H1 (cell line): ENCODE measurements at regions not wholly inside any gene's neighbourhood (a gene's known extent, or its start where the extent isn't known, plus 50 kb on each side); places are given as distances from the start of the nearest gene placed in this dataset.

Experiments used
- ATF3 ChIP-seq: IDR thresholded peaks from 2 replicates; pipeline ENCODE4 v1.6.1; 2011; ENCODE audit warnings: low read depth, mild to moderate bottlenecking, low read length; ENCODE audit not compliant: insufficient read depth
- CTCF ChIP-seq, 3 experiments: IDR thresholded peaks; 1 replicate in 2 of 3; 2 replicates in 1 of 3; pipeline versions ENCODE4 v1.5.1 to v1.6.1; 2011; ENCODE audit warnings: low read length in 3 of 3, mild to moderate bottlenecking in 3 of 3, inconsistent platforms in 2 of 3, low read depth in 1 of 3, moderate library complexity in 1 of 3; ENCODE audit not compliant: insufficient read depth in 1 of 3; ENCODE audit errors: control extremely low read depth in 1 of 3
- JUN ChIP-seq: IDR thresholded peaks from 2 replicates; pipeline ENCODE4 v1.6.1; 2011; ENCODE audit warnings: low read depth, mild to moderate bottlenecking, improper control_type of control experiment, low read length
- PHF8 ChIP-seq: fragments of 200-600 bp; sonication (generic); conservative IDR thresholded peaks from 2 replicates; pipeline ENCODE4 v1.7.1; 2012; ENCODE audit warnings: low read depth, mild to moderate bottlenecking, inconsistent platforms, low read length, moderate library complexity
- POLR2A ChIP-seq, 2 experiments: IDR thresholded peaks; 1 replicate in 1 of 2; 2 replicates in 1 of 2; pipeline ENCODE4 v1.6.1; 2011; ENCODE audit warnings: low read depth in 2 of 2, low read length in 2 of 2, mild to moderate bottlenecking in 2 of 2; ENCODE audit errors: control extremely low read depth in 1 of 2
- SUZ12 ChIP-seq: fragments of 200-600 bp; sonication (generic); IDR thresholded peaks from 2 replicates; pipeline ENCODE4 v1.6.1; 2012; ENCODE audit warnings: mild to moderate bottlenecking, inconsistent platforms, low read length, moderate library complexity, mixed read lengths
- TAF1 ChIP-seq: IDR thresholded peaks from 2 replicates; pipeline ENCODE4 v1.6.1; 2011; ENCODE audit warnings: mild to moderate bottlenecking, low read depth, low read length

- TF ChIP-seq SUZ12 (no peak), PHF8 (no peak), POLR2A (IDR thresholded peaks at IDR 0.05; ENCODE audit: control extremely low read depth in 1 of 2, low read depth in 2 of 2, low read length in 2 of 2) (no peak), TAF1 (no peak), ATF3 (no peak), JUN (no peak), CTCF (IDR thresholded peaks at IDR 0.05; ENCODE audit: control extremely low read depth in 1 of 3, insufficient read depth in 1 of 3, low read depth in 1 of 3, low read length in 3 of 3) (no peak)
These were observed 1598.5 kb downstream of the EFNA5 start for GRCh38 chr5:106072208-106072607.
